GM12878 (cell line): ENCODE measurements at regions not wholly inside any gene's neighbourhood (a gene's known extent, or its start where the extent isn't known, plus 50 kb on each side); places are given as distances from the start of the nearest gene placed in this dataset.

ENCODE experiments used
- ATAC-seq: fragments of 200-7000 bp; cut with Tn5 transposase; 3 replicates; pipeline ENCODE4 v1.9.1; 2020; ENCODE audit warnings: mild to moderate bottlenecking, moderate library complexity
- BruUV-seq: library from RNA; stranded (reverse); fragments of 400-500 nt; replicated peaks from 2 replicates; lab custom pipeline; 2021; lab: Mats Ljungman, UMichigan
- CTCF ChIA-PET: fragments of 300-600 bp; sonication (Branson Sonifier 250); formaldehyde crosslinking; extraction: SDS; loops from one replicate; lab custom pipeline; 2021; ENCODE audit warnings: inconsistent platforms; lab: Yijun Ruan, JAX
- POLR2A ChIA-PET: fragments of 350-600 bp; formaldehyde crosslinking; extraction: SDS; loops from one replicate; lab custom pipeline; 2021; ENCODE audit warnings: inconsistent platforms; lab: Charles Lee
- RAD21 ChIA-PET: fragments of 300-600 bp; sonication (Branson Sonifier 250); formaldehyde crosslinking; loops from one replicate; lab custom pipeline; 2023; ENCODE audit warnings: antibody characterized with exemption; ENCODE audit not compliant: unreplicated experiment; lab: Charles Lee
- SMC1A ChIA-PET: fragments of 300-600 bp; sonication (Branson Sonifier 250); formaldehyde crosslinking; loops from one replicate; lab custom pipeline; 2023; ENCODE audit not compliant: unreplicated experiment, uncharacterized antibody; lab: Charles Lee
- DNase-seq: peaks from one replicate; pipeline ENCODE4 v3.0.0-alpha.2; 2011; ENCODE audit warnings: low read depth, low spot score
- FAIRE-seq: peaks from 3 replicates; lab custom pipeline; 2011; peaks lifted over from hg19 to GRCh38; lab: Jason Lieb, UNC
- H2AFZ ChIP-seq: 2 replicates; pipeline ENCODE4 v1.6.0; 2011; ENCODE audit warnings: low read depth, low read length, control low read depth; ENCODE audit not compliant: control insufficient read depth
- H3K27ac ChIP-seq: 2 replicates; pipeline ENCODE4 v1.5.1; 2011; ENCODE audit warnings: control low read depth; ENCODE audit not compliant: control insufficient read depth, insufficient read depth
- H3K27me3 ChIP-seq, 2 experiments: replicated peaks in 1 of 2; 2 replicates each; pipeline versions ENCODE4 v1.6.0 to v1.6.1; 2011; ENCODE audit warnings: low read length in 1 of 2; ENCODE audit not compliant: control insufficient read depth in 2 of 2, insufficient read depth in 2 of 2
- H3K36me3 ChIP-seq, 2 experiments: 2 replicates each; pipeline ENCODE4 v1.5.1; 2011; ENCODE audit warnings: low read length in 1 of 2; ENCODE audit not compliant: control insufficient read depth in 2 of 2, insufficient read depth in 2 of 2
- H3K4me1 ChIP-seq: 2 replicates; pipeline ENCODE4 v1.6.1; 2011; ENCODE audit warnings: mild to moderate bottlenecking, low read length, moderate library complexity, mixed read lengths; ENCODE audit not compliant: control insufficient read depth, insufficient read depth
- H3K4me2 ChIP-seq: 2 replicates; pipeline ENCODE4 v1.6.0; 2011; ENCODE audit warnings: control low read depth; ENCODE audit not compliant: control insufficient read depth, insufficient read depth
- H3K4me3 ChIP-seq: fragments of 200-600 bp; sonication (generic); 2 replicates; pipeline ENCODE4 v1.5.1; 2016
- H3K79me2 ChIP-seq: 2 replicates; pipeline ENCODE4 v1.6.0; 2011; ENCODE audit warnings: low read length; ENCODE audit not compliant: control insufficient read depth, insufficient read depth
- H3K9ac ChIP-seq: 2 replicates; pipeline ENCODE4 v1.8.0; 2011; ENCODE audit warnings: low read length, control low read depth, mixed read lengths; ENCODE audit not compliant: control insufficient read depth, insufficient read depth
- H3K9me3 ChIP-seq: replicated peaks from 3 replicates; pipeline ENCODE4 v1.5.1; 2011; ENCODE audit warnings: mild to moderate bottlenecking, low read length; ENCODE audit not compliant: control insufficient read depth, insufficient read depth
- H4K20me1 ChIP-seq: 2 replicates; pipeline ENCODE4 v1.6.0; 2011; ENCODE audit not compliant: control insufficient read depth, insufficient read depth
- CBX5 ChIP-seq: sonication (generic); IDR thresholded peaks from 2 replicates; pipeline ENCODE4 v1.6.1; 2016; ENCODE audit warnings: low read depth, moderate library complexity, mild to moderate bottlenecking, inconsistent platforms
- EGR1 ChIP-seq, 2 experiments: IDR thresholded peaks; 1 replicate in 1 of 2; 2 replicates in 1 of 2; pipeline ENCODE4 v1.6.1; 2011 to 2012; ENCODE audit warnings: low read depth in 2 of 2, low read length in 2 of 2, borderline replicate concordance in 1 of 2, mild to moderate bottlenecking in 1 of 2, moderate library complexity in 1 of 2
- ETV6 ChIP-seq, 2 experiments: fragments of 450-650 bp in 1 of 2; IDR thresholded peaks in 1 of 2; conservative IDR thresholded peaks in 1 of 2; 2 replicates each; pipeline ENCODE4 v1.6.1; 2014; ENCODE audit warnings: antibody characterized with exemption in 1 of 2, borderline replicate concordance in 1 of 2, low read depth in 1 of 2, mild to moderate bottlenecking in 1 of 2, moderate library complexity in 1 of 2
- FOXM1 ChIP-seq: IDR thresholded peaks from 2 replicates; pipeline ENCODE4 v1.6.1; 2012; ENCODE audit warnings: low read depth, mild to moderate bottlenecking, inconsistent platforms, low read length, moderate library complexity
- GABPA ChIP-seq: IDR thresholded peaks from 2 replicates; pipeline ENCODE4 v1.6.1; 2014; ENCODE audit warnings: antibody characterized with exemption, low read depth, mild to moderate bottlenecking, inconsistent platforms
- IRF4 ChIP-seq: IDR thresholded peaks from 2 replicates; pipeline ENCODE4 v1.6.1; 2011; ENCODE audit warnings: low read depth, low read length
- POLR2A ChIP-seq: IDR thresholded peaks from 2 replicates; pipeline ENCODE4 v1.6.1; 2011; ENCODE audit warnings: low read depth, mild to moderate bottlenecking, low read length
- POLR2AphosphoS2 ChIP-seq: IDR thresholded peaks from 2 replicates; pipeline ENCODE4 v1.6.1; 2011; ENCODE audit warnings: low read depth, mild to moderate bottlenecking, low read length, improper control_type of control experiment, moderate library complexity
- RCOR1 ChIP-seq: conservative IDR thresholded peaks from 2 replicates; pipeline ENCODE4 v1.6.1; 2012; ENCODE audit warnings: low read depth, low read length, improper control_type of control experiment
- SIX5 ChIP-seq: IDR thresholded peaks from 2 replicates; pipeline ENCODE4 v1.6.1; 2011; ENCODE audit warnings: mild to moderate bottlenecking, low read depth, low read length, moderate library complexity; ENCODE audit not compliant: severe bottlenecking
- SPI1 ChIP-seq: IDR thresholded peaks from 2 replicates; pipeline ENCODE4 v1.6.1; 2011; ENCODE audit warnings: low read depth, mild to moderate bottlenecking, low read length, moderate library complexity, borderline replicate concordance; ENCODE audit not compliant: insufficient read depth
- SRF ChIP-seq, 2 experiments: IDR thresholded peaks; 2 replicates each; pipeline ENCODE4 v1.6.1; 2011; ENCODE audit warnings: low read depth in 2 of 2, low read length in 2 of 2, mild to moderate bottlenecking in 1 of 2, moderate library complexity in 1 of 2
- STAT3 ChIP-seq: IDR thresholded peaks from 2 replicates; pipeline ENCODE4 v1.6.1; 2011; ENCODE audit warnings: low read depth, low read length, improper control_type of control experiment
- YBX1 ChIP-seq: fragments of 450-650 bp; IDR thresholded peaks from 2 replicates; pipeline ENCODE4 v1.6.1; 2016; ENCODE audit warnings: antibody characterized with exemption
- ZNF274 ChIP-seq: IDR thresholded peaks from one replicate; pipeline ENCODE4 v1.8.0; 2011; ENCODE audit not compliant: insufficient read length, insufficient read depth
- WGBS: methylation state at CpG from one replicate; pipeline ENCODE4 v1.1.6; 2016; ENCODE audit warnings: low lambda C conversion rate; ENCODE audit not compliant: insufficient replicate concordance, insufficient coverage; ENCODE audit errors: missing lambda C conversion rate; 5-methylcytosine and 5-hydroxymethylcytosine counted together
- in situ Hi-C: fragments of 300-500 bp; cut with MboI; formaldehyde crosslinking; loops from 9 replicates; pipeline ENCODE4 v1.14.3; 2018; ENCODE audit warnings: mixed read lengths
- intact Hi-C: fragments of 100-400 bp; cut with micrococcal nuclease; formaldehyde crosslinking; loops from one replicate; pipeline ENCODE4 v1.14.2; 2022; ENCODE audit not compliant: unreplicated experiment
- TF ChIP-seq, protein P1 (sequence below): IDR thresholded peaks from 2 replicates; pipeline ENCODE4 v1.6.1; 2011; ENCODE audit warnings: low read depth, mild to moderate bottlenecking, low read length, moderate library complexity, borderline replicate concordance; ENCODE audit errors: extremely low read depth

DNA sequence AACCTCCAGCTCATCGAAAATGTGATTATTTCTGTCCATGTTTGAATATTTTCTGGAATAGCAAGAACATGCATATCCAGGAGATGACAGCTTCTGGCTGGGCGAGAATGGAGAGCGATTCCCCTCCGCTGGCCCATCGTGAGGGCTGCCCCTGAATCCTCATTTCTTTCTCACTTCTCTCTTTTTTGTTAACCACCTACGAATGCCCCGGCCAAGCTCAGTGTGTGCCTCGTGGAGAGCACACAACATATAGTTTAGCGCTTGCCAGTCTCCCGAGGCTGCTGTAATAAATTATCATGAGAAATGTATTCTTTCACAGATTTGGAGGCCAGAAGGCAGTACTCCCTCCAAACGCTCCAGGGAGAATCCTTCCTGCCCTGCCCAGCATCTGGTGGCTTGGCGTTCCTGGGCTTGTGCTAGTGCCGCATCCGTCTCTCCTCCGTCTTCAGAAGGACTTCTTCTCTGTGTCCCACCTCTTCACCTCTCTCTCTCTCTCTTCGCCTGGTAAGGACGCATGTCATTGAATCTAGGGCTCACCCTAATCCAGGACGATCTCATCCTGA, 1306.0 kb downstream of the TBC1D22A start:
- H3K79me2 ChIP-seq = no peaks in the 10 kb centered on the region
- intact Hi-C loops (no loop called here), in situ Hi-C loops (no loop called here)
- H3K36me3 ChIP-seq = no peaks in the 10 kb centered on the region
- TF ChIP-seq GABPA (no peak), POLR2AphosphoS2 (no peak), EGR1 (IDR thresholded peaks at IDR 0.05; ENCODE audit: borderline replicate concordance in 1 of 2, low read depth in 2 of 2, low read length in 2 of 2) (no peak), ZNF274 (no peak), IRF4 (no peak), SPI1 (peak; percentile 9; the same call in 1 of the 2 replicates)
- H3K27ac ChIP-seq = no peak overlapping the region
- H4K20me1 ChIP-seq = no peaks in the 10 kb centered on the region
- H3K4me2 ChIP-seq = no peak overlapping the region
- BruUV-seq = no TSS peak
- H3K27me3 ChIP-seq = no peaks in the 10 kb centered on the region
- DNase-seq (no peak), FAIRE-seq (no peak), ATAC-seq (no peak)
- ChIA-PET RAD21 (no interaction called here), CTCF (no interaction called here), SMC1A (no interaction called here), POLR2A (no interaction called here)
- peaks cover 11% of the 10 kb centered on the region for H3K4me1 ChIP-seq
- WGBS = 47% methylated on average over 18 of the region's 18 CpGs
- no peak overlapping the region for H3K4me3 ChIP-seq
- H2AFZ ChIP-seq = no peak overlapping the region
- H3K9ac ChIP-seq = no peak overlapping the region
- H3K9me3 ChIP-seq = no peaks in the 10 kb centered on the region; the same call in 2 of the 3 replicates

DNA sequence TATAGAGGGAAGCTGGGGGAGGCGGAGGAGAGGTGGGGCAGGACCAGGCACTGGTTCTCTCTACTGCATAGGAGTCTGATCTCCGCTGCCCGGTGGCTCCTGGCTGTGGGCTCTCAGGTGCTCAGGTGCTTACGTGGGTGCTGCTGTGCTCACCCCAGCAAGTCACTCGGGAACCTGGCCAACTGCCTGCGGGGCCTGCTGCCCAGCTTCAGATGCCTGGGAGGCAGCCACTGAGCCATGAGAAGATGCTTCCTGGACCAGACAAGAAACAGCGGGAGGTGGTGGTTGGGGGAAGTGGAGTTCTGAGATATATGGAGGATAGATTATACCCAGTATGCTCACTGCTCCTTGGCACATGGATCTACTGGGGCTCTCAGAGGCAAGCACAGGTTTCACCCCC, 1303.4 kb downstream of the TBC1D22A start:
- H3K4me2 ChIP-seq = no peak overlapping the region
- in situ Hi-C loops = no loop called here
- CTCF ChIA-PET = no interaction called here
- H3K27ac ChIP-seq = no peak overlapping the region
- H3K27me3 ChIP-seq = no peaks in the 10 kb centered on the region
- no peak overlapping the region for H2AFZ ChIP-seq
- no peaks in the 10 kb centered on the region for H3K36me3 ChIP-seq
- FAIRE-seq (no peak), DNase-seq (no peak), ATAC-seq (no peak)
- intact Hi-C loops = no loop called here
- RAD21 ChIA-PET = no interaction called here
- H3K79me2 ChIP-seq = no peaks in the 10 kb centered on the region
- no peak overlapping the region for H3K4me3 ChIP-seq
- POLR2A ChIA-PET = no interaction called here
- SMC1A ChIA-PET = no interaction called here
- no peak for TF ChIP-seq FOXM1
- no peak for TF ChIP-seq STAT3
- no peak for TF ChIP-seq SRF (IDR thresholded peaks at IDR 0.05; ENCODE audit: low read depth in 2 of 2, low read length in 2 of 2)
- no peak for TF ChIP-seq SIX5
- TF ChIP-seq CBX5 = no peak
- TF ChIP-seq RCOR1 = no peak
- TF ChIP-seq YBX1 = no peak
- no peak for TF ChIP-seq ETV6 (conservative IDR thresholded peaks at IDR 0.05 in 1 of 2, IDR thresholded peaks at IDR 0.05 in 1 of 2; ENCODE audit: borderline replicate concordance in 1 of 2, low read depth in 1 of 2)
- TF ChIP-seq, protein P1, sequence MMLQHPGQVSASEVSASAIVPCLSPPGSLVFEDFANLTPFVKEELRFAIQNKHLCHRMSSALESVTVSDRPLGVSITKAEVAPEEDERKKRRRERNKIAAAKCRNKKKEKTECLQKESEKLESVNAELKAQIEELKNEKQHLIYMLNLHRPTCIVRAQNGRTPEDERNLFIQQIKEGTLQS = no peak
- TF ChIP-seq POLR2A = no peak
- H3K4me1 ChIP-seq = no peaks in the 10 kb centered on the region
- H4K20me1 ChIP-seq = no peaks in the 10 kb centered on the region
- 34% methylated on average over 7 of the region's 7 CpGs for WGBS
- no peaks in the 10 kb centered on the region; the same call in 2 of the 3 replicates for H3K9me3 ChIP-seq
- no peak overlapping the region for H3K9ac ChIP-seq
- no TSS peak for BruUV-seq
